ENCODE measurements at regions not wholly inside any gene's neighbourhood (a gene's known extent, or its start where the extent isn't known, plus 50 kb on each side); places are given as distances from the start of the nearest gene placed in this dataset.
"Not testable (repeated sequence)": the region's sequence is repeated elsewhere in the genome, so short reads cannot be mapped to it uniquely, and the experiment has no call there.

DNA sequence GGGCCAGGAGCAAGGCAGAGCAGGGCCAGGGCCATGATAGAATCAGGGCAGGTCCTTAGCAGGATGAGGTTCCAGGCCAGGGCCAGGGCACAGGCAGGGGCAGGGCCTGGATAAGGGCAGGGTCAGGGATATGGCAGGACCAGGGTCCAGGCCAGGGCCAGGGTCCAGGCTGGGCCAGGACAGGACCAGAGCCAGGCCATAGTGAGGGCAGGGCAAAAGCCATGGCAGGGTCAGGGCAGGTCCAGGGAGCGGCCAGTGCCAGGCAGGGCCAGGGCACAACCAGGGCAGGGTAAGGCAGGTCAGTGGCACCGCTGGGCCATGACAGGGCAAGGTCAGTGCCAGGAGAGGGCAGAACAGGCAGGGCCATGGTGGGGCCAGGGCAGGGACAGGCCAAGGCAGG, 152.2 kb downstream of the LIPI start:
- DNase-seq (ENCODE audit: low read depth, low spot score): no peak
- H3K4me1 ChIP-seq (ENCODE audit: control insufficient read depth, extremely low read depth, insufficient read depth, low read length): no peaks in the 10 kb centered on the region
- no peaks in the 10 kb centered on the region for H3K27me3 ChIP-seq (ENCODE audit: control insufficient read depth, extremely low read depth, insufficient read depth, low read length)
- H3K9me3 ChIP-seq (ENCODE audit: control insufficient read depth, low read depth, low read length): no peaks in the 10 kb centered on the region
- H4K20me1 ChIP-seq (ENCODE audit: control insufficient read depth, extremely low read depth, insufficient read depth, low read length): no peaks in the 10 kb centered on the region
- no peak overlapping the region for H3K4me2 ChIP-seq (ENCODE audit: control insufficient read depth, extremely low read depth, insufficient read depth, low read depth, low read length)
- no peak for FAIRE-seq
- dilution Hi-C loops (cut with MboI; ENCODE audit: extremely low pct_ligation_motif_present, low sequenced_read_pairs): no loop called here
- TF ChIP-seq CTCF (optimal IDR thresholded peaks at IDR 0.05 in 1 of 3, IDR thresholded peaks at IDR 0.05 in 1 of 3, conservative IDR thresholded peaks at IDR 0.05 in 1 of 3; ENCODE audit: extremely low read depth in 1 of 3, insufficient read depth in 2 of 3, low read length in 3 of 3): no peak
- TF ChIP-seq EZH2 (IDR thresholded peaks at IDR 0.05; ENCODE audit: low read length): no peak
- no peak overlapping the region for H2AFZ ChIP-seq (ENCODE audit: control insufficient read depth, low read length)
- no peak overlapping the region for H3K4me3 ChIP-seq (ENCODE audit: control insufficient read depth in 2 of 3, extremely low read depth in 1 of 3, insufficient read depth in 2 of 3, low read depth in 1 of 3, low read length in 3 of 3)
- H3K9ac ChIP-seq (ENCODE audit: control insufficient read depth, extremely low read depth, insufficient read depth, low read length): no peak overlapping the region
- H3K27ac ChIP-seq (ENCODE audit: control insufficient read depth, insufficient read depth, low read length): no peak overlapping the region
- no peaks in the 10 kb centered on the region for H3K79me2 ChIP-seq (ENCODE audit: control insufficient read depth, insufficient read depth, low read length)
- H3K9me1 ChIP-seq (ENCODE audit: control insufficient read depth, extremely low read depth, insufficient read depth, low read length): no peaks in the 10 kb centered on the region
- H3K36me3 ChIP-seq (ENCODE audit: control insufficient read depth in 2 of 2, extremely low read depth in 1 of 2, insufficient read depth in 2 of 2, low read length in 2 of 2): no peaks in the 10 kb centered on the region

DNA sequence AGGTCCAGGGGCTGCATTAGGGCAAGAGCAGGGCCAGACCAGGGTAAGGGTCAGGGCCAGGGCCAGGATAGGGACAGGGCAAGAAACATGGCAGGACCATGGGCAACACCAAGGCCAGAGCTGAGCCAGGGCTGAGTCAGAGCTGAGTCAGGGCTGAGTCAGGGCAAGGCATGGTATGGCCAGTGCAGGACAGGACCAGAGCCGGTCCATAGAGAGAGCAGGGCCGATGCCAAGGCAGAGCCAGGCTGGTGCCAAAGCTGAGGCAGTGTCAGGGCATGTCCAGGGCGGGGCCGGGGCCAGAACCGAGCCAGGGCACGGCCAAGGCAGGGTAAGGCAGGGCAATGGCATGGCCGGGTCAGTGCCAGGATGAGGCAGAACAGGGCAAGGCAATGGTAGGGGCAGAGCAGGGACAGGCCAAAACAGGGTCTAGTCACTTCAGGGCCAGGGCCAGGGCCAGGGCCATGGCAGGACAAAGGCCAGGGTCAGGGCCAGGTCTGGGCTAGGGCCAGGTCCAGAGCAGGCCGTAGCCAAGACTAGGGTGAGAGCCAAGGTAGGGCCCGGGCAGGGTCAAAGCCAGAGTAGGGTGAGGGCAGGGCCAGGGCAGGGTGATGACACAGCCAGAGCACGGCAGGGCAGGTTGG, 152.8 kb downstream of the LIPI start:
- H3K9ac ChIP-seq (ENCODE audit: control insufficient read depth, extremely low read depth, insufficient read depth, low read length); H3K27ac ChIP-seq (ENCODE audit: control insufficient read depth, insufficient read depth, low read length); H3K79me2 ChIP-seq (ENCODE audit: control insufficient read depth, insufficient read depth, low read length); H3K4me3 ChIP-seq (ENCODE audit: control insufficient read depth in 2 of 3, extremely low read depth in 1 of 3, insufficient read depth in 2 of 3, low read depth in 1 of 3, low read length in 3 of 3); H2AFZ ChIP-seq (ENCODE audit: control insufficient read depth, low read length); H3K9me1 ChIP-seq (ENCODE audit: control insufficient read depth, extremely low read depth, insufficient read depth, low read length); H4K20me1 ChIP-seq (ENCODE audit: control insufficient read depth, extremely low read depth, insufficient read depth, low read length); DNase-seq (ENCODE audit: low read depth, low spot score); FAIRE-seq; H3K9me3 ChIP-seq (ENCODE audit: control insufficient read depth, low read depth, low read length); H3K4me1 ChIP-seq (ENCODE audit: control insufficient read depth, extremely low read depth, insufficient read depth, low read length); dilution Hi-C loops (cut with MboI; ENCODE audit: extremely low pct_ligation_motif_present, low sequenced_read_pairs); H3K27me3 ChIP-seq (ENCODE audit: control insufficient read depth, extremely low read depth, insufficient read depth, low read length); H3K36me3 ChIP-seq (ENCODE audit: control insufficient read depth in 2 of 2, extremely low read depth in 1 of 2, insufficient read depth in 2 of 2, low read length in 2 of 2); H3K4me2 ChIP-seq (ENCODE audit: control insufficient read depth, extremely low read depth, insufficient read depth, low read depth, low read length): not testable (repeated sequence)

DNA sequence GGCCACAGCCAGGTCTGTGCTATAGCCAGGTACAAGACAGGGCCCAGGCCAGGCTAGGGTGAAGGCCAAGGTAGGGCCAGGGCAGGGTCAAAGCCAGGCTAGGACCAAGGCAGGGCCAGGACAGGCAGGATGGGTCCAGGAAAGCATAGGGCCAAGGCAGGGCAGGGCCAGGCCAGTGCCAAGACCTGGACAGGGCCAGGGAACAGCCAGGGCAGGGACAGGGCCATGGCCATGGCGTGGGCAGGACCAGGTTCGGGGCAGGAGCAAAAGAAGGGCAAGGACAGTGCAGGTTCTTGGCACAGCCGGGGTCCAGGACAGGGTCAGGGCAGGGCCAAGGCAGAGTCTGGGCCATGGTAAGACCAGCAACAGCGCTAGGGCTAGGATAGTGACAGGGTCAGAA, 153.4 kb downstream of the LIPI start:
- no peak for FAIRE-seq

More for the DNA sequence above, 153.4 kb downstream of the LIPI start:
- H3K4me1 ChIP-seq (ENCODE audit: control insufficient read depth, extremely low read depth, insufficient read depth, low read length): no peaks in the 10 kb centered on the region
- no peak overlapping the region for H3K9ac ChIP-seq (ENCODE audit: control insufficient read depth, extremely low read depth, insufficient read depth, low read length)
- H3K9me1 ChIP-seq (ENCODE audit: control insufficient read depth, extremely low read depth, insufficient read depth, low read length): no peaks in the 10 kb centered on the region
- no peaks in the 10 kb centered on the region for H3K36me3 ChIP-seq (ENCODE audit: control insufficient read depth in 2 of 2, extremely low read depth in 1 of 2, insufficient read depth in 2 of 2, low read length in 2 of 2)
- no peak overlapping the region for H3K27ac ChIP-seq (ENCODE audit: control insufficient read depth, insufficient read depth, low read length)
- dilution Hi-C loops (cut with MboI; ENCODE audit: extremely low pct_ligation_motif_present, low sequenced_read_pairs): no loop called here
- no peak overlapping the region for H3K4me3 ChIP-seq (ENCODE audit: control insufficient read depth in 2 of 3, extremely low read depth in 1 of 3, insufficient read depth in 2 of 3, low read depth in 1 of 3, low read length in 3 of 3)
- no peaks in the 10 kb centered on the region for H3K79me2 ChIP-seq (ENCODE audit: control insufficient read depth, insufficient read depth, low read length)
- TF ChIP-seq CTCF (optimal IDR thresholded peaks at IDR 0.05 in 1 of 3, IDR thresholded peaks at IDR 0.05 in 1 of 3, conservative IDR thresholded peaks at IDR 0.05 in 1 of 3; ENCODE audit: extremely low read depth in 1 of 3, insufficient read depth in 2 of 3, low read length in 3 of 3) (no peak), EZH2 (IDR thresholded peaks at IDR 0.05; ENCODE audit: low read length) (no peak)
- no peaks in the 10 kb centered on the region for H3K9me3 ChIP-seq (ENCODE audit: control insufficient read depth, low read depth, low read length)
- H3K27me3 ChIP-seq (ENCODE audit: control insufficient read depth, extremely low read depth, insufficient read depth, low read length): no peaks in the 10 kb centered on the region
- no peak overlapping the region for H3K4me2 ChIP-seq (ENCODE audit: control insufficient read depth, extremely low read depth, insufficient read depth, low read depth, low read length)
- no peak for DNase-seq (ENCODE audit: low read depth, low spot score)
- H2AFZ ChIP-seq (ENCODE audit: control insufficient read depth, low read length): no peak overlapping the region
- no peaks in the 10 kb centered on the region for H4K20me1 ChIP-seq (ENCODE audit: control insufficient read depth, extremely low read depth, insufficient read depth, low read length)

All from keratinocyte (primary cell).